H1 (cell line): ENCODE measurements at regions not wholly inside any gene's neighbourhood (a gene's known extent, or its start where the extent isn't known, plus 50 kb on each side); places are given as distances from the start of the nearest gene placed in this dataset.

Source experiments
- CTCF ChIA-PET: fragments of 300-600 bp; sonication (Branson Sonifier 250); formaldehyde crosslinking; loops from one replicate; lab custom pipeline; 2021; ENCODE audit not compliant: partially characterized antibody; lab: Charles Lee
- POLR2A ChIA-PET: fragments of 300-600 bp; sonication (Branson Sonifier 250); formaldehyde crosslinking; loops from one replicate; lab custom pipeline; 2021; ENCODE audit warnings: inconsistent platforms; ENCODE audit not compliant: partially characterized antibody; lab: Charles Lee
- DNase-seq, 2 experiments: peaks; one replicate each; pipeline versions ENCODE4 v3.0.0 to v3.0.0-alpha.2; 2010 to 2022; ENCODE audit warnings: low spot score in 2 of 2, low read depth in 1 of 2, mixed read lengths in 1 of 2
- FAIRE-seq: peaks from 2 replicates; lab custom pipeline; 2011; peaks lifted over from hg19 to GRCh38; lab: Jason Lieb, UNC
- H2AFZ ChIP-seq: 2 replicates; pipeline ENCODE4 v1.8.1; 2012; ENCODE audit warnings: low read length, inconsistent platforms
- H2AK5ac ChIP-seq: 2 replicates; pipeline ENCODE4 v1.6.1; 2013; ENCODE audit warnings: low read depth, low read length
- H2BK120ac ChIP-seq: replicated peaks from 2 replicates; pipeline ENCODE3; 2013; ENCODE audit warnings: low read depth, low read length, inconsistent platforms
- H2BK12ac ChIP-seq: 2 replicates; pipeline ENCODE4 v1.6.1; 2013; ENCODE audit warnings: low read depth, low read length
- H2BK15ac ChIP-seq: 2 replicates; pipeline ENCODE4 v1.6.1; 2013; ENCODE audit warnings: low read length
- H2BK20ac ChIP-seq: 2 replicates; pipeline ENCODE4 v1.6.1; 2013; ENCODE audit warnings: low read length
- H2BK5ac ChIP-seq: 2 replicates; pipeline ENCODE4 v1.6.1; 2013; ENCODE audit warnings: low read depth, low read length
- H3K14ac ChIP-seq: 2 replicates; pipeline ENCODE4 v1.6.1; 2013; ENCODE audit warnings: inconsistent platforms; ENCODE audit not compliant: insufficient read length
- H3K18ac ChIP-seq: 2 replicates; pipeline ENCODE4 v1.6.1; 2013; ENCODE audit warnings: low read length; ENCODE audit errors: extremely low read depth
- H3K23ac ChIP-seq: 2 replicates; pipeline ENCODE4 v1.6.1; 2013; ENCODE audit warnings: inconsistent platforms; ENCODE audit not compliant: insufficient read length
- H3K23me2 ChIP-seq: 2 replicates; pipeline ENCODE4 v1.6.1; 2013; ENCODE audit warnings: low read depth, low read length
- H3K27ac ChIP-seq: 2 replicates; pipeline ENCODE4 v1.6.1; 2011; ENCODE audit warnings: low read depth, low read length, inconsistent platforms
- H3K27me3 ChIP-seq, 4 experiments: replicated peaks in 1 of 4; 1 replicate in 1 of 4; 2 replicates in 3 of 4; pipeline versions ENCODE4 v1.6.1 to v1.8.1; 2011 to 2013; ENCODE audit warnings: low read length in 3 of 4, mild to moderate bottlenecking in 3 of 4, inconsistent platforms in 2 of 4, mixed read lengths in 2 of 4, moderate library complexity in 1 of 4; ENCODE audit not compliant: control insufficient read depth in 3 of 4, insufficient read depth in 3 of 4; ENCODE audit errors: extremely low read depth in 1 of 4
- H3K36me3 ChIP-seq, 4 experiments: 2 replicates each; pipeline versions ENCODE4 v1.6.1 to v1.8.1; 2011 to 2013; ENCODE audit warnings: mild to moderate bottlenecking in 4 of 4, low read length in 3 of 4, moderate library complexity in 2 of 4, control low read depth in 1 of 4, inconsistent platforms in 1 of 4; ENCODE audit not compliant: insufficient read depth in 4 of 4, control insufficient read depth in 2 of 4
- H3K4ac ChIP-seq: replicated peaks from 2 replicates; pipeline ENCODE3; 2013; ENCODE audit warnings: low read length, low read depth, mixed read lengths, inconsistent platforms; ENCODE audit not compliant: insufficient read length
- H3K4me1 ChIP-seq, 4 experiments: replicated peaks in 1 of 4; 1 replicate in 1 of 4; 2 replicates in 3 of 4; pipeline versions ENCODE4 v1.6.1 to v1.8.1; 2011 to 2013; ENCODE audit warnings: low read length in 3 of 4, inconsistent platforms in 2 of 4, mixed read lengths in 1 of 4; ENCODE audit not compliant: insufficient read depth in 4 of 4, control insufficient read depth in 3 of 4
- H3K4me2 ChIP-seq, 2 experiments: 2 replicates each; pipeline versions ENCODE4 v1.6.1 to v1.8.1; 2011 to 2013; ENCODE audit warnings: low read depth in 2 of 2, low read length in 2 of 2, control low read depth in 1 of 2, inconsistent platforms in 1 of 2, mild to moderate bottlenecking in 1 of 2; ENCODE audit not compliant: insufficient read depth in 1 of 2
- H3K4me3 ChIP-seq, 4 experiments: fragments of 200-600, 300-600 bp in 1 of 4; sonication (generic), shearing (Covaris generic), sonication (Bioruptor Twin) in 1 of 4; 2 replicates each; pipeline versions ENCODE4 v1.5.1 to v1.8.1; 2011 to 2016; ENCODE audit warnings: low read length in 4 of 4, low read depth in 3 of 4, control low read depth in 2 of 4, inconsistent platforms in 2 of 4, mild to moderate bottlenecking in 2 of 4, mixed read lengths in 1 of 4, moderate library complexity in 1 of 4; ENCODE audit not compliant: insufficient read depth in 2 of 4; ENCODE audit errors: extremely low read depth in 1 of 4
- H3K56ac ChIP-seq: replicated peaks from 2 replicates; pipeline ENCODE3; 2013; ENCODE audit warnings: low read depth, mild to moderate bottlenecking, mixed read lengths, low read length, inconsistent platforms; ENCODE audit not compliant: insufficient read length
- H3K79me1 ChIP-seq: 2 replicates; pipeline ENCODE4 v1.6.1; 2013; ENCODE audit warnings: low read depth, low read length, control low read depth
- H3K79me2 ChIP-seq, 2 experiments: 2 replicates each; pipeline versions ENCODE4 v1.6.1 to v1.8.1; 2012 to 2013; ENCODE audit warnings: low read length in 2 of 2, mild to moderate bottlenecking in 2 of 2, inconsistent platforms in 1 of 2; ENCODE audit not compliant: insufficient read depth in 2 of 2, control insufficient read depth in 1 of 2
- H3K9ac ChIP-seq, 4 experiments: replicated peaks in 1 of 4; 1 replicate in 1 of 4; 2 replicates in 3 of 4; pipeline versions ENCODE4 v1.6.1 to v1.8.1; 2011 to 2013; ENCODE audit warnings: low read depth in 3 of 4, low read length in 3 of 4, control low read depth in 2 of 4, mild to moderate bottlenecking in 2 of 4, moderate library complexity in 2 of 4, inconsistent platforms in 1 of 4; ENCODE audit errors: extremely low read depth in 1 of 4
- H3K9me3 ChIP-seq, 2 experiments: 2 replicates each; pipeline versions ENCODE4 v1.6.1 to v1.8.1; 2012 to 2013; ENCODE audit warnings: mild to moderate bottlenecking in 2 of 2, moderate library complexity in 2 of 2, control low read depth in 1 of 2, inconsistent platforms in 1 of 2, low read depth in 1 of 2, low read length in 1 of 2, mixed read lengths in 1 of 2; ENCODE audit not compliant: insufficient read depth in 2 of 2
- H4K20me1 ChIP-seq, 2 experiments: replicated peaks in 1 of 2; 2 replicates each; pipeline versions ENCODE3 to v1.8.1; 2011 to 2013; ENCODE audit warnings: inconsistent platforms in 2 of 2, low read length in 2 of 2, mild to moderate bottlenecking in 1 of 2; ENCODE audit not compliant: insufficient read depth in 2 of 2, control insufficient read depth in 1 of 2
- H4K5ac ChIP-seq: 2 replicates; pipeline ENCODE4 v1.6.1; 2013; ENCODE audit warnings: low read length, low read depth, mixed read lengths, inconsistent platforms; ENCODE audit not compliant: insufficient read length
- H4K8ac ChIP-seq: 2 replicates; pipeline ENCODE4 v1.8.0; 2013; ENCODE audit warnings: mild to moderate bottlenecking, moderate library complexity, low read length, inconsistent platforms; ENCODE audit not compliant: insufficient read depth; ENCODE audit errors: extremely low read depth
- H4K91ac ChIP-seq: replicated peaks from 2 replicates; pipeline ENCODE3; 2013; ENCODE audit warnings: low read length, mixed read lengths, inconsistent platforms; ENCODE audit not compliant: insufficient read length
- BCL11A ChIP-seq, 2 experiments: IDR thresholded peaks; one replicate each; pipeline ENCODE4 v1.6.1; 2011; ENCODE audit warnings: low read depth in 2 of 2, low read length in 2 of 2, mild to moderate bottlenecking in 2 of 2
- CHD1 ChIP-seq: IDR thresholded peaks from 2 replicates; pipeline ENCODE4 v1.6.1; 2012; ENCODE audit warnings: low read depth, low read length, improper control_type of control experiment
- RAD21 ChIP-seq, 2 experiments: IDR thresholded peaks in 1 of 2; conservative IDR thresholded peaks in 1 of 2; 2 replicates each; pipeline ENCODE4 v1.6.1; 2011; ENCODE audit warnings: low read depth in 2 of 2, low read length in 2 of 2, improper control_type of control experiment in 1 of 2, inconsistent platforms in 1 of 2, mild to moderate bottlenecking in 1 of 2, moderate library complexity in 1 of 2
- SIRT6 ChIP-seq: IDR thresholded peaks from one replicate; pipeline ENCODE4 v1.7.1; 2012; ENCODE audit warnings: low read length, inconsistent platforms
- WGBS, 2 experiments: shearing (Covaris generic) in 1 of 2; methylation state at CpG; one replicate each; pipeline versions ENCODE4 v1.1.6 to v1.1.7; 2013 to 2015; ENCODE audit warnings: low lambda C conversion rate in 2 of 2, mixed read lengths in 2 of 2, inconsistent platforms in 1 of 2, low coverage in 1 of 2, missing lambda C conversion rate in 1 of 2; ENCODE audit not compliant: insufficient replicate concordance in 2 of 2, insufficient coverage in 1 of 2, insufficient read length in 1 of 2; ENCODE audit errors: extremely low coverage in 1 of 2, missing lambda C conversion rate in 1 of 2; 5-methylcytosine and 5-hydroxymethylcytosine counted together

- no peak for FAIRE-seq
- CTCF ChIA-PET, result interaction anchor here (1.3 kb wide), 1 partner anchor 181 kb away, joined by 3 read pairs; no protein-coding TSS in a partner anchor
These were observed 524.5 kb downstream of the MATN1 start for GRCh38 chr1:30198795-30199403.

More at GRCh38 chr1:30198795-30199403, 524.5 kb downstream of the MATN1 start:
- no peak overlapping the region for H4K8ac ChIP-seq
- H2BK5ac ChIP-seq, result no peak overlapping the region
- H3K4me1 ChIP-seq, result no peaks in the 10 kb centered on the region
- 89% methylated on average over 6 of the region's 6 CpGs; no CpG with 5 or more reads in 1 of the 2 experiments for WGBS, 2 experiments
- no peaks in the 10 kb centered on the region for H3K79me2 ChIP-seq
- no peak overlapping the region for H2BK20ac ChIP-seq
- H4K5ac ChIP-seq, result no peak overlapping the region
- H3K9ac ChIP-seq, result no peak overlapping the region
- no peak overlapping the region for H3K18ac ChIP-seq
- H4K91ac ChIP-seq, result no peak overlapping the region
- no peak for TF ChIP-seq SIRT6
- no peak for TF ChIP-seq BCL11A (IDR thresholded peaks at IDR 0.05; ENCODE audit: low read depth in 2 of 2, low read length in 2 of 2)
- no peak for TF ChIP-seq CHD1
- TF ChIP-seq RAD21 (IDR thresholded peaks at IDR 0.05 in 1 of 2, conservative IDR thresholded peaks at IDR 0.05 in 1 of 2; ENCODE audit: low read depth in 2 of 2, low read length in 2 of 2), result no peak
- H3K4me3 ChIP-seq, result no peak overlapping the region
- H3K79me1 ChIP-seq, result no peaks in the 10 kb centered on the region
- H3K27ac ChIP-seq, result no peak overlapping the region
- no peak overlapping the region for H2BK15ac ChIP-seq
- no peak overlapping the region for H2AFZ ChIP-seq
- peaks cover 0 to 10% of the 10 kb centered on the region in 2 experiments; a peak in 2 of 4 replicates for H3K9me3 ChIP-seq
- H4K20me1 ChIP-seq, result no peaks in the 10 kb centered on the region
- H3K23me2 ChIP-seq, result no peaks in the 10 kb centered on the region
- no peak overlapping the region for H3K14ac ChIP-seq
- DNase-seq, result no peak
- no peak overlapping the region for H3K4me2 ChIP-seq
- no peak overlapping the region for H2BK12ac ChIP-seq
- no peaks in the 10 kb centered on the region for H3K36me3 ChIP-seq
- H2BK120ac ChIP-seq, result no peak overlapping the region
- H3K4ac ChIP-seq, result no peak overlapping the region
- H3K56ac ChIP-seq, result no peak overlapping the region
- no peaks in the 10 kb centered on the region for H3K27me3 ChIP-seq
- H2AK5ac ChIP-seq, result no peak overlapping the region
- no peak overlapping the region for H3K23ac ChIP-seq
- POLR2A ChIA-PET, result no interaction called here
